GM12878 (cell line): ENCODE measurements at regions not wholly inside any gene's neighbourhood (a gene's known extent, or its start where the extent isn't known, plus 50 kb on each side); places are given as distances from the start of the nearest gene placed in this dataset.

ENCODE experiments used
- ATAC-seq: fragments of 200-7000 bp; cut with Tn5 transposase; 3 replicates; pipeline ENCODE4 v1.9.1; 2020; ENCODE audit warnings: mild to moderate bottlenecking, moderate library complexity
- BruUV-seq: library from RNA; stranded (reverse); fragments of 400-500 nt; replicated peaks from 2 replicates; lab custom pipeline; 2021; lab: Mats Ljungman, UMichigan
- CTCF ChIA-PET: fragments of 300-600 bp; sonication (Branson Sonifier 250); formaldehyde crosslinking; extraction: SDS; loops from one replicate; lab custom pipeline; 2021; ENCODE audit warnings: inconsistent platforms; lab: Yijun Ruan, JAX
- POLR2A ChIA-PET: fragments of 350-600 bp; formaldehyde crosslinking; extraction: SDS; loops from one replicate; lab custom pipeline; 2021; ENCODE audit warnings: inconsistent platforms; lab: Charles Lee
- RAD21 ChIA-PET: fragments of 300-600 bp; sonication (Branson Sonifier 250); formaldehyde crosslinking; loops from one replicate; lab custom pipeline; 2023; ENCODE audit warnings: antibody characterized with exemption; ENCODE audit not compliant: unreplicated experiment; lab: Charles Lee
- SMC1A ChIA-PET: fragments of 300-600 bp; sonication (Branson Sonifier 250); formaldehyde crosslinking; loops from one replicate; lab custom pipeline; 2023; ENCODE audit not compliant: unreplicated experiment, uncharacterized antibody; lab: Charles Lee
- DNase-seq: peaks from one replicate; pipeline ENCODE4 v3.0.0-alpha.2; 2011; ENCODE audit warnings: low read depth, low spot score
- FAIRE-seq: peaks from 3 replicates; lab custom pipeline; 2011; peaks lifted over from hg19 to GRCh38; lab: Jason Lieb, UNC
- H2AFZ ChIP-seq: 2 replicates; pipeline ENCODE4 v1.6.0; 2011; ENCODE audit warnings: low read depth, low read length, control low read depth; ENCODE audit not compliant: control insufficient read depth
- H3K27ac ChIP-seq: 2 replicates; pipeline ENCODE4 v1.5.1; 2011; ENCODE audit warnings: control low read depth; ENCODE audit not compliant: control insufficient read depth, insufficient read depth
- H3K27me3 ChIP-seq, 2 experiments: replicated peaks in 1 of 2; 2 replicates each; pipeline versions ENCODE4 v1.6.0 to v1.6.1; 2011; ENCODE audit warnings: low read length in 1 of 2; ENCODE audit not compliant: control insufficient read depth in 2 of 2, insufficient read depth in 2 of 2
- H3K36me3 ChIP-seq, 2 experiments: 2 replicates each; pipeline ENCODE4 v1.5.1; 2011; ENCODE audit warnings: low read length in 1 of 2; ENCODE audit not compliant: control insufficient read depth in 2 of 2, insufficient read depth in 2 of 2
- H3K4me1 ChIP-seq: 2 replicates; pipeline ENCODE4 v1.6.1; 2011; ENCODE audit warnings: mild to moderate bottlenecking, low read length, moderate library complexity, mixed read lengths; ENCODE audit not compliant: control insufficient read depth, insufficient read depth
- H3K4me2 ChIP-seq: 2 replicates; pipeline ENCODE4 v1.6.0; 2011; ENCODE audit warnings: control low read depth; ENCODE audit not compliant: control insufficient read depth, insufficient read depth
- H3K4me3 ChIP-seq: fragments of 200-600 bp; sonication (generic); 2 replicates; pipeline ENCODE4 v1.5.1; 2016
- H3K79me2 ChIP-seq: 2 replicates; pipeline ENCODE4 v1.6.0; 2011; ENCODE audit warnings: low read length; ENCODE audit not compliant: control insufficient read depth, insufficient read depth
- H3K9ac ChIP-seq: 2 replicates; pipeline ENCODE4 v1.8.0; 2011; ENCODE audit warnings: low read length, control low read depth, mixed read lengths; ENCODE audit not compliant: control insufficient read depth, insufficient read depth
- H3K9me3 ChIP-seq: replicated peaks from 3 replicates; pipeline ENCODE4 v1.5.1; 2011; ENCODE audit warnings: mild to moderate bottlenecking, low read length; ENCODE audit not compliant: control insufficient read depth, insufficient read depth
- H4K20me1 ChIP-seq: 2 replicates; pipeline ENCODE4 v1.6.0; 2011; ENCODE audit not compliant: control insufficient read depth, insufficient read depth
- BACH1 ChIP-seq: fragments of 450-650 bp; IDR thresholded peaks from 2 replicates; pipeline ENCODE4 v1.6.1; 2017; ENCODE audit warnings: mild to moderate bottlenecking, borderline replicate concordance
- CHD1 ChIP-seq: IDR thresholded peaks from 2 replicates; pipeline ENCODE4 v1.6.1; 2012; ENCODE audit warnings: low read depth, low read length, improper control_type of control experiment
- CHD2 ChIP-seq: IDR thresholded peaks from 2 replicates; pipeline ENCODE4 v1.6.1; 2011; ENCODE audit warnings: low read depth, low read length, improper control_type of control experiment, borderline replicate concordance
- EZH2 ChIP-seq: IDR thresholded peaks from 2 replicates; pipeline ENCODE4 v1.6.1; 2012; ENCODE audit warnings: low read depth, mild to moderate bottlenecking, control low read depth, inconsistent platforms, low read length, borderline replicate concordance; ENCODE audit not compliant: control insufficient read depth
- IKZF1 ChIP-seq: fragments of 450-650 bp; conservative IDR thresholded peaks from 2 replicates; pipeline ENCODE4 v1.6.1; 2017; ENCODE audit warnings: antibody characterized with exemption, mild to moderate bottlenecking
- IRF4 ChIP-seq: IDR thresholded peaks from 2 replicates; pipeline ENCODE4 v1.6.1; 2011; ENCODE audit warnings: low read depth, low read length
- JUNB ChIP-seq: IDR thresholded peaks from 2 replicates; pipeline ENCODE4 v1.6.1; 2016; ENCODE audit warnings: antibody characterized with exemption, mild to moderate bottlenecking
- LARP7 ChIP-seq: fragments of 450-650 bp; IDR thresholded peaks from 2 replicates; pipeline ENCODE4 v1.6.1; 2017; ENCODE audit warnings: mild to moderate bottlenecking
- MXI1 ChIP-seq: fragments of 150-350 bp; IDR thresholded peaks from 2 replicates; pipeline ENCODE4 v1.6.1; 2011; ENCODE audit warnings: low read depth, mild to moderate bottlenecking, inconsistent platforms, low read length, improper control_type of control experiment
- NR2F1 ChIP-seq: fragments of 450-650 bp; conservative IDR thresholded peaks from 2 replicates; pipeline ENCODE4 v1.6.1; 2017; ENCODE audit warnings: mild to moderate bottlenecking
- SMAD1 ChIP-seq: fragments of 450-650 bp; IDR thresholded peaks from 2 replicates; pipeline ENCODE4 v1.6.1; 2018; ENCODE audit warnings: mild to moderate bottlenecking, low read depth; ENCODE audit not compliant: partially characterized antibody
- SREBF1 ChIP-seq: IDR thresholded peaks from 2 replicates; pipeline ENCODE4 v1.6.1; 2012; ENCODE audit warnings: mild to moderate bottlenecking, low read length
- SREBF2 ChIP-seq: IDR thresholded peaks from 2 replicates; pipeline ENCODE4 v1.6.1; 2012; ENCODE audit warnings: mild to moderate bottlenecking, low read length
- USF1 ChIP-seq: IDR thresholded peaks from 2 replicates; pipeline ENCODE4 v1.6.1; 2011; ENCODE audit warnings: borderline replicate concordance, low read depth, mild to moderate bottlenecking, moderate library complexity, mixed read lengths, low read length; ENCODE audit not compliant: insufficient read depth; ENCODE audit errors: extremely low read length
- WGBS: methylation state at CpG from one replicate; pipeline ENCODE4 v1.1.6; 2016; ENCODE audit warnings: low lambda C conversion rate; ENCODE audit not compliant: insufficient replicate concordance, insufficient coverage; ENCODE audit errors: missing lambda C conversion rate; 5-methylcytosine and 5-hydroxymethylcytosine counted together
- in situ Hi-C: fragments of 300-500 bp; cut with MboI; formaldehyde crosslinking; loops from 9 replicates; pipeline ENCODE4 v1.14.3; 2018; ENCODE audit warnings: mixed read lengths
- intact Hi-C: fragments of 100-400 bp; cut with micrococcal nuclease; formaldehyde crosslinking; loops from one replicate; pipeline ENCODE4 v1.14.2; 2022; ENCODE audit not compliant: unreplicated experiment

- H3K27ac ChIP-seq, result no peak overlapping the region
- RAD21 ChIA-PET, result no interaction called here
- no peaks in the 10 kb centered on the region for H3K4me1 ChIP-seq
- TF ChIP-seq SREBF1 (no peak), CHD1 (no peak), CHD2 (no peak), IKZF1 (no peak), IRF4 (no peak), BACH1 (no peak), SMAD1 (no peak), JUNB (no peak), EZH2 (no peak), LARP7 (no peak), SREBF2 (no peak), MXI1 (no peak), NR2F1 (no peak), USF1 (no peak)
- H2AFZ ChIP-seq, result no peak overlapping the region
- FAIRE-seq (no peak), ATAC-seq (no peak), DNase-seq (no peak)
- no peaks in the 10 kb centered on the region for H3K79me2 ChIP-seq
- H3K4me2 ChIP-seq, result no peak overlapping the region
- intact Hi-C loops, result no loop called here
- CTCF ChIA-PET, result no interaction called here
- H3K4me3 ChIP-seq, result no peak overlapping the region
- H3K9ac ChIP-seq, result no peak overlapping the region
- no peaks in the 10 kb centered on the region for H4K20me1 ChIP-seq
- no peaks in the 10 kb centered on the region for H3K9me3 ChIP-seq
- no peaks in the 10 kb centered on the region for H3K27me3 ChIP-seq
- POLR2A ChIA-PET, result no interaction called here
- WGBS, result 80% methylated on average over 2 of the region's 2 CpGs
- no peaks in the 10 kb centered on the region for H3K36me3 ChIP-seq
- BruUV-seq, result no TSS peak
- SMC1A ChIA-PET, result no interaction called here
- in situ Hi-C loops, result no loop called here
These were observed 104.6 kb upstream of the GRID2 start for GRCh38 chr4:92199135-92199534.
